ENCODE measurements at regions not wholly inside any gene's neighbourhood (a gene's known extent, or its start where the extent isn't known, plus 50 kb on each side); places are given as distances from the start of the nearest gene placed in this dataset.
"Not testable (repeated sequence)": the region's sequence is repeated elsewhere in the genome, so short reads cannot be mapped to it uniquely, and the experiment has no call there.

DNA sequence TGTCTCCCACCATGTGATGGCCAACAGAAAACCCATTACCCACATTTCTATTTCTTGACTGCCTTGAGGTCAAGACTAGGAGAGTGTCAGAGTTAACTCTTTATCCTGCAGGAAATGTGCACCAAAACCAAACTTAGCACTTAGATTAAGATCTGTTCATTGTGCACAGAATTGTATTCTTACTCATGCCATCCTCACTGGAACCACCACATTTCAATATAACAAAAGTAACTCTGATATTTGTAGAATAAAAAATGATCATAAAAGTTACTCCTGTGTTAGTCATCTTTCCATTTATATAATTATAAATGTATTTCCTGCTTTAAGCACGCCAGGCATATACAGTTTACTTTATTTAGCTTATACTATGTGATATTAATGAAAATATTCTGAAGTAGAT is 193.0 kb upstream of the DPYD start:
- no peak for DNase-seq (ENCODE audit: low spot score)
- Histone ChIP-seq H3K36me3 (no peaks in the 10 kb centered on the region), H3K9me3 (no peaks in the 10 kb centered on the region), H3K4me1 (ENCODE audit: control insufficient read depth in 1 of 2, low read depth in 2 of 2) (no peaks in the 10 kb centered on the region), H3K27ac (no peak overlapping the region), H3K4me3 (no peak overlapping the region), H3K27me3 (replicated peaks; ENCODE audit: insufficient read depth) (no peaks in the 10 kb centered on the region)
- TF ChIP-seq, protein P1, sequence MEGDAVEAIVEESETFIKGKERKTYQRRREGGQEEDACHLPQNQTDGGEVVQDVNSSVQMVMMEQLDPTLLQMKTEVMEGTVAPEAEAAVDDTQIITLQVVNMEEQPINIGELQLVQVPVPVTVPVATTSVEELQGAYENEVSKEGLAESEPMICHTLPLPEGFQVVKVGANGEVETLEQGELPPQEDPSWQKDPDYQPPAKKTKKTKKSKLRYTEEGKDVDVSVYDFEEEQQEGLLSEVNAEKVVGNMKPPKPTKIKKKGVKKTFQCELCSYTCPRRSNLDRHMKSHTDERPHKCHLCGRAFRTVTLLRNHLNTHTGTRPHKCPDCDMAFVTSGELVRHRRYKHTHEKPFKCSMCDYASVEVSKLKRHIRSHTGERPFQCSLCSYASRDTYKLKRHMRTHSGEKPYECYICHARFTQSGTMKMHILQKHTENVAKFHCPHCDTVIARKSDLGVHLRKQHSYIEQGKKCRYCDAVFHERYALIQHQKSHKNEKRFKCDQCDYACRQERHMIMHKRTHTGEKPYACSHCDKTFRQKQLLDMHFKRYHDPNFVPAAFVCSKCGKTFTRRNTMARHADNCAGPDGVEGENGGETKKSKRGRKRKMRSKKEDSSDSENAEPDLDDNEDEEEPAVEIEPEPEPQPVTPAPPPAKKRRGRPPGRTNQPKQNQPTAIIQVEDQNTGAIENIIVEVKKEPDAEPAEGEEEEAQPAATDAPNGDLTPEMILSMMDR (IDR thresholded peaks at IDR 0.05) = no peak
- no peak for ATAC-seq (ENCODE audit: insufficient number of reproducible peaks, low FRiP score, low read depth)

DNA sequence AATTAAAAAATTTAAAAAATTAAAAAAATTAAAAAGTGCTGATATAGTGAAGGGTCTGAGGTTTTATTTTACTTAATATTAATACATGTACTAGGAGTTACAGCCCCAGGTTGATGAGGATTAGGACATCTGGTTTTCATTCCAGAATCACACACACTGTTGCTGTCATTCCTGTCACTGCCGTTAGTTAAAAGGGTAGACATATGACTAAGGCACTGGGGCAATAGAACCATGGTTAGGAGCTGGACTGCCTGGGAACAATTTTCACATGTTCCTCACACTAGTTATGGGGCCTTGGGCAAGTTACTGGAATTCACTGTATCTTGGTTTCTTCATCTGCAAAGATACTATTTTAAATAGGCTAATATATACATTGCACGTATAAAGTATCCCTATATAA is 191.8 kb upstream of the DPYD start:
- no peak for DNase-seq (ENCODE audit: low spot score)
- H3K27ac ChIP-seq = no peak overlapping the region
- TF ChIP-seq, protein P1 (IDR thresholded peaks at IDR 0.05) = no peak
- no peak for ATAC-seq (ENCODE audit: insufficient number of reproducible peaks, low FRiP score, low read depth)
- H3K4me3 ChIP-seq = no peak overlapping the region
- H3K9me3 ChIP-seq = peaks cover 7% of the 10 kb centered on the region
- no peaks in the 10 kb centered on the region for H3K27me3 ChIP-seq (replicated peaks; ENCODE audit: insufficient read depth)
- H3K4me1 ChIP-seq (ENCODE audit: control insufficient read depth in 1 of 2, low read depth in 2 of 2) = no peaks in the 10 kb centered on the region
- no peaks in the 10 kb centered on the region for H3K36me3 ChIP-seq

DNA sequence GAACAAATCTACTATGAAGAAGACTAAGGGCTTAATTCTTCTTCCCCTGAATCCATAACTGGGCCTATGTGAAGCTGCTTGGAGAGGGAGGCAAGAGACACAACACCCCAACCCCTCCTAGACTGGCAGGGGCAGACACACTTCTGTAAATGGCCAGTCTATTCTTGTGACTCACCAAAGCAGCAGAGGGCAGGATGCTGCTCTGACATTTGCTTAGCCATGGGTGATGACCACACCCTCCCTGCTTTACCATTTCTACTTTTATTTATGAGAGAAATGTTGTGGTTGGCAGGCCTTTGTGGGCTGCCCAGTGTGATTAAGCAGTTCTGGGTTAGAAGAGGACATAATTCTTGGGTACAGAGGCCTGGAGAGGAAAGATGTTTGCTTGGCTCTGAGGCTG is 189.8 kb upstream of the DPYD start:
- DNase-seq (ENCODE audit: low spot score) (no peak), ATAC-seq (ENCODE audit: insufficient number of reproducible peaks, low FRiP score, low read depth) (no peak)
- Histone ChIP-seq H3K27ac (no peak overlapping the region), H3K9me3 (peaks cover 14% of the 10 kb centered on the region), H3K4me3 (no peak overlapping the region), H3K27me3 (replicated peaks; ENCODE audit: insufficient read depth) (no peaks in the 10 kb centered on the region), H3K36me3 (no peaks in the 10 kb centered on the region), H3K4me1 (ENCODE audit: control insufficient read depth in 1 of 2, low read depth in 2 of 2) (no peaks in the 10 kb centered on the region)
- TF ChIP-seq, protein P1 (IDR thresholded peaks at IDR 0.05) = no peak

DNA sequence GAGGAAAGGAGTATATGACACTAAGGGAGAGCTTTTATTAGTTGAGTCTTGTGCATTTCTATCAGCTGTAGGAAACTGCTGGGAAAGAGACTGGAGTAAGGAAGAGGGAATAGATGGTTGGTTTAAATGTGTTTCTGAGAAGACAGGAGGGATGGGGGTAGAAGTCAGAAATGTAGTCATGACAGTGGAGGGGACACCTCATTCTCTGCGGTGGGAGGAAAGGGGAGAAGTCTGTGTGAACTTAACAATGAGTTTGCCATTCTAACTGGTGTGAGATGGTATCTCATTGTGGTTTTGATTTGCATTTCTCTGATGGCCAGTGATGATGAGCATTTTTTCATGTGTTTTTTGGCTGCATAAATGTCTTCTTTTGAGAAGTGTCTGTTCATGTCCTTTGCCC is 187.5 kb upstream of the DPYD start:
- H3K27ac ChIP-seq; H3K4me3 ChIP-seq; H3K27me3 ChIP-seq (replicated peaks; ENCODE audit: insufficient read depth); H3K4me1 ChIP-seq (ENCODE audit: control insufficient read depth in 1 of 2, low read depth in 2 of 2); H3K36me3 ChIP-seq; ATAC-seq (ENCODE audit: insufficient number of reproducible peaks, low FRiP score, low read depth); DNase-seq (ENCODE audit: low spot score): not testable (repeated sequence)
- H3K9me3 ChIP-seq = peaks cover 14% of the 10 kb centered on the region

DNA sequence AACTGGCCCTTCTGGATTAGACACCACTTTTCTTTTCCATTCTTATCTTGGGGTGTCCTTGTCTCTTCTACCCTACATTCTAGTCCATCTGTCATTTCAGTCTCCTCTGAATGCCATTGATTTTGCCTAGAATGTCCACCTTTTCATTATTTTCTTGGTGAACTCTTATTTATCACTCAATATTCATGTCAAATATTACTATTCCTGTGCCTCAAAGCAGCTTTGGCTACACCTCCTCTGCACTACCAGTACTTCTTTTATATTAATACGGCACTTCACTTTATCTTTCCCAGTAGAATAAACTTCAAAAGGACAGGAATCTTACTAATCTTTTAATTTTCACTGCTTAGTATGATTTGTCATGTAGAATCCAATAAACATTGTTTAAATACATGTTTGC is 186.4 kb upstream of the DPYD start:
- peaks cover 14% of the 10 kb centered on the region for H3K9me3 ChIP-seq
- no peaks in the 10 kb centered on the region for H3K27me3 ChIP-seq (replicated peaks; ENCODE audit: insufficient read depth)
- no peaks in the 10 kb centered on the region for H3K36me3 ChIP-seq
- DNase-seq (ENCODE audit: low spot score) (no peak), ATAC-seq (ENCODE audit: insufficient number of reproducible peaks, low FRiP score, low read depth) (no peak)
- peaks cover 3 to 5% of the 10 kb centered on the region in 2 donors for H3K4me1 ChIP-seq (ENCODE audit: control insufficient read depth in 1 of 2, low read depth in 2 of 2)
- no peak overlapping the region for H3K27ac ChIP-seq
- TF ChIP-seq, protein P1 (IDR thresholded peaks at IDR 0.05) = no peak
- H3K4me3 ChIP-seq = no peak overlapping the region

DNA sequence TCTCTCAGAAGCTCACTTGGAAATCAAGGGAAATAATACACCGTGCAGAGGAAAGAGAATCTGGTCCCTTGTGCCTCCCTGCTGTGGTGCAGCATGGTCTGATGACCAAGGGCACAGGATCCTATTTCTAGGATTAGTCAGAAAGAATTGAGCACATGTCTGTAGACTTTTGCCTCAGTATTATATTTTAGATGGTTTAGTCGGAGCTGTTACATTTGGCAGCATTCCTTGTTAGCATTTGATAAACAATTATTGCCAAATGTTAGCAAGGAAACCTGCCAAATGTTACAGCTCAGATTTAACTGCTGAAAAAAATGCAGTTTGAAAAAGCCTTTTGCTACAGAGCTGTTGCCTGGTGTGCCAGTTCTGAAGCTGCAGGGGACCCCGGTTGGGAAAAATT is 183.5 kb upstream of the DPYD start:
- ATAC-seq (ENCODE audit: insufficient number of reproducible peaks, low FRiP score, low read depth) (no peak), DNase-seq (ENCODE audit: low spot score) (no peak)
- Histone ChIP-seq H3K4me1 (ENCODE audit: control insufficient read depth in 1 of 2, low read depth in 2 of 2) (peaks cover 3 to 5% of the 10 kb centered on the region in 2 donors), H3K27ac (no peak overlapping the region), H3K27me3 (replicated peaks; ENCODE audit: insufficient read depth) (no peaks in the 10 kb centered on the region), H3K36me3 (no peaks in the 10 kb centered on the region), H3K4me3 (no peak overlapping the region), H3K9me3 (peaks cover 14% of the 10 kb centered on the region)
- TF ChIP-seq, protein P1 (IDR thresholded peaks at IDR 0.05) = no peak

Measured in thoracic aorta (tissue), 2 donors.